K562 (cell line): ENCODE measurements at regions not wholly inside any gene's neighbourhood (a gene's known extent, or its start where the extent isn't known, plus 50 kb on each side); places are given as distances from the start of the nearest gene placed in this dataset.

ENCODE experiments used
- BACH1 ChIP-seq: fragments of 200-800 bp; sonication (Bioruptor generic); IDR thresholded peaks from 2 replicates; pipeline ENCODE4 v1.6.1; 2016; ENCODE audit warnings: missing genetic modification characterization, missing compliant biosample characterization
- MAZ ChIP-seq, 2 experiments: fragments of 450-650 bp in 1 of 2; sonication (generic) in 1 of 2; formaldehyde crosslinking; IDR thresholded peaks in 1 of 2; conservative IDR thresholded peaks in 1 of 2; 2 replicates each; pipeline versions ENCODE4 v1.4.0 to v1.5.0; 2020; ENCODE audit warnings: mild to moderate bottlenecking in 1 of 2, missing genetic modification reagents in 1 of 2
- TF ChIP-seq, protein P1 (sequence below): fragments of 450-650 bp; formaldehyde crosslinking; IDR thresholded peaks from 2 replicates; pipeline ENCODE4 v1.4.0; 2020; ENCODE audit warnings: mild to moderate bottlenecking, moderate library complexity

- TF ChIP-seq, protein P1, sequence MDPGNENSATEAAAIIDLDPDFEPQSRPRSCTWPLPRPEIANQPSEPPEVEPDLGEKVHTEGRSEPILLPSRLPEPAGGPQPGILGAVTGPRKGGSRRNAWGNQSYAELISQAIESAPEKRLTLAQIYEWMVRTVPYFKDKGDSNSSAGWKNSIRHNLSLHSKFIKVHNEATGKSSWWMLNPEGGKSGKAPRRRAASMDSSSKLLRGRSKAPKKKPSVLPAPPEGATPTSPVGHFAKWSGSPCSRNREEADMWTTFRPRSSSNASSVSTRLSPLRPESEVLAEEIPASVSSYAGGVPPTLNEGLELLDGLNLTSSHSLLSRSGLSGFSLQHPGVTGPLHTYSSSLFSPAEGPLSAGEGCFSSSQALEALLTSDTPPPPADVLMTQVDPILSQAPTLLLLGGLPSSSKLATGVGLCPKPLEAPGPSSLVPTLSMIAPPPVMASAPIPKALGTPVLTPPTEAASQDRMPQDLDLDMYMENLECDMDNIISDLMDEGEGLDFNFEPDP (CRISPR knock-in tag), result no peak
- no peak for TF ChIP-seq BACH1 (tag)
- TF ChIP-seq MAZ (CRISPR knock-in tag; conservative IDR thresholded peaks at IDR 0.05 in 1 of 2, IDR thresholded peaks at IDR 0.05 in 1 of 2), result no peak
Measured at GRCh38 chr2:234142530-234142929, 92.0 kb downstream of the SPP2 start.
